CD8-positive, alpha-beta memory T cell (primary cell): ENCODE measurements at regions not wholly inside any gene's neighbourhood (a gene's known extent, or its start where the extent isn't known, plus 50 kb on each side); places are given as distances from the start of the nearest gene placed in this dataset.

ENCODE experiments used
- CTCF ChIA-PET: fragments of 350-600 bp; sonication (Branson Sonifier 250); formaldehyde crosslinking; loops from one replicate; lab custom pipeline; 2021; ENCODE audit warnings: antibody characterized with exemption; lab: Charles Lee
- POLR2A ChIA-PET: fragments of 350-600 bp; sonication (Branson Sonifier 250); formaldehyde crosslinking; loops from one replicate; lab custom pipeline; 2021; ENCODE audit warnings: antibody characterized with exemption; lab: Charles Lee
- DNase-seq, 5 donors: peaks; one replicate each; pipeline versions ENCODE4 v3.0.0 to v3.0.0-alpha.2; 2020 to 2022; ENCODE audit warnings: mixed read lengths in 1 of 5
- H3K27ac ChIP-seq: one replicate; pipeline ENCODE4 v1.7.0; 2013; ENCODE audit warnings: low read depth, mild to moderate bottlenecking, low read length, moderate library complexity
- H3K27me3 ChIP-seq: 2 replicates; pipeline ENCODE4 v1.7.0; 2013; ENCODE audit warnings: low read length, mild to moderate bottlenecking; ENCODE audit not compliant: insufficient read depth, poor library complexity, severe bottlenecking
- H3K36me3 ChIP-seq: 2 replicates; pipeline ENCODE4 v1.7.0; 2013; ENCODE audit warnings: mild to moderate bottlenecking, low read length, moderate library complexity; ENCODE audit not compliant: insufficient read depth
- H3K4me1 ChIP-seq: 2 replicates; pipeline ENCODE4 v1.7.0; 2013; ENCODE audit warnings: mild to moderate bottlenecking, low read length, moderate library complexity; ENCODE audit not compliant: insufficient read depth
- H3K4me3 ChIP-seq: 2 replicates; pipeline ENCODE4 v1.7.0; 2013; ENCODE audit warnings: mild to moderate bottlenecking, low read length
- H3K9me3 ChIP-seq: 2 replicates; pipeline ENCODE4 v1.7.0; 2013; ENCODE audit warnings: mild to moderate bottlenecking, low read length
- H3K27ac Mint-ChIP-seq, 8 donors: one replicate each; pipeline ENCODE4 v1.8.0; 2020 to 2021; ENCODE audit warnings: mixed read lengths in 8 of 8, mild to moderate bottlenecking in 6 of 8, inconsistent platforms in 3 of 8, moderate library complexity in 3 of 8
- H3K27me3 Mint-ChIP-seq, 2 donors: one replicate each; pipeline ENCODE4 v1.8.0; 2020 to 2021; ENCODE audit warnings: mixed read lengths in 2 of 2, mild to moderate bottlenecking in 1 of 2, moderate library complexity in 1 of 2
- H3K36me3 Mint-ChIP-seq, 3 donors: one replicate each; pipeline ENCODE4 v1.8.0; 2020 to 2021; ENCODE audit warnings: mixed read lengths in 3 of 3, inconsistent platforms in 1 of 3, mild to moderate bottlenecking in 1 of 3
- H3K4me1 Mint-ChIP-seq, 3 donors: one replicate each; pipeline ENCODE4 v1.8.0; 2020 to 2021; ENCODE audit warnings: mixed read lengths in 3 of 3, inconsistent platforms in 1 of 3, mild to moderate bottlenecking in 1 of 3
- H3K4me3 Mint-ChIP-seq, 7 donors: one replicate each; pipeline ENCODE4 v1.8.0; 2020 to 2021; ENCODE audit warnings: mixed read lengths in 7 of 7, mild to moderate bottlenecking in 6 of 7, moderate library complexity in 4 of 7, inconsistent platforms in 2 of 7
- H3K9me3 Mint-ChIP-seq, 5 donors: one replicate each; pipeline ENCODE4 v1.8.0; 2020 to 2022; ENCODE audit warnings: mixed read lengths in 5 of 5, mild to moderate bottlenecking in 3 of 5, moderate library complexity in 2 of 5, inconsistent platforms in 1 of 5

- DNase-seq = no peak
- POLR2A ChIA-PET = no interaction called here
- H3K4me1 Mint-ChIP-seq = no peaks in the 10 kb centered on the region
- no peaks in the 10 kb centered on the region for H3K36me3 Mint-ChIP-seq
- Histone ChIP-seq H3K27ac (no peak overlapping the region), H3K9me3 (no peaks in the 10 kb centered on the region), H3K4me1 (no peaks in the 10 kb centered on the region), H3K27me3 (no peaks in the 10 kb centered on the region), H3K4me3 (no peak overlapping the region), H3K36me3 (no peaks in the 10 kb centered on the region)
- no peaks in the 10 kb centered on the region for H3K9me3 Mint-ChIP-seq
- no peak overlapping the region for H3K4me3 Mint-ChIP-seq
- H3K27ac Mint-ChIP-seq = peak overlapping the region in 2 of 8 donors; percentile 6 to 17
- H3K27me3 Mint-ChIP-seq = peaks cover 0 to 13% of the 10 kb centered on the region in 2 donors
- CTCF ChIA-PET = interaction anchor here (0.9 kb wide), 1 partner anchor 167 kb away, joined by 3 read pairs; no protein-coding TSS in a partner anchor
Observed at GRCh38 chr11:95322539-95322938, 91.5 kb upstream of the SESN3 start.

GRCh38 chr11:95318498-95318897, 87.5 kb upstream of the SESN3 start:
- Mint-ChIP-seq H3K36me3 (no peaks in the 10 kb centered on the region), H3K9me3 (no peaks in the 10 kb centered on the region), H3K4me3 (no peak overlapping the region), H3K27me3 (no peaks in the 10 kb centered on the region), H3K4me1 (no peaks in the 10 kb centered on the region), H3K27ac (peak overlapping the region in 1 of 8 donors; percentile 61)
- H3K27me3 ChIP-seq = no peaks in the 10 kb centered on the region
- no peak overlapping the region for H3K27ac ChIP-seq
- ChIA-PET CTCF (interaction anchor here (1.1 kb wide), 1 partner anchor 387 kb away, joined by 3 read pairs; no protein-coding TSS in a partner anchor), POLR2A (no interaction called here)
- H3K4me1 ChIP-seq = no peaks in the 10 kb centered on the region
- no peak for DNase-seq
- H3K36me3 ChIP-seq = no peaks in the 10 kb centered on the region
- H3K4me3 ChIP-seq = no peak overlapping the region
- H3K9me3 ChIP-seq = no peaks in the 10 kb centered on the region

GRCh38 chr11:95308512-95309035, 77.6 kb upstream of the SESN3 start:
- peaks cover 0 to 8% (median 2%) of the 10 kb centered on the region in 3 donors for H3K4me1 Mint-ChIP-seq
- H3K27ac Mint-ChIP-seq = no peak overlapping the region
- no peaks in the 10 kb centered on the region for H3K9me3 ChIP-seq
- H3K4me3 ChIP-seq = no peak overlapping the region
- H3K4me3 Mint-ChIP-seq = no peak overlapping the region
- H3K9me3 Mint-ChIP-seq = no peaks in the 10 kb centered on the region
- no peaks in the 10 kb centered on the region for H3K36me3 Mint-ChIP-seq
- H3K4me1 ChIP-seq = peaks cover 4% of the 10 kb centered on the region
- no peak for DNase-seq
- no peaks in the 10 kb centered on the region for H3K36me3 ChIP-seq
- H3K27me3 ChIP-seq = no peaks in the 10 kb centered on the region
- no peaks in the 10 kb centered on the region for H3K27me3 Mint-ChIP-seq
- H3K27ac ChIP-seq = no peak overlapping the region
- CTCF ChIA-PET = no interaction called here
- POLR2A ChIA-PET = no interaction called here

GRCh38 chr11:95307286-95307685, 76.3 kb upstream of the SESN3 start:
- CTCF ChIA-PET = no interaction called here

GRCh38 chr11:95306801-95307200, 75.8 kb upstream of the SESN3 start:
- peaks cover 4% of the 10 kb centered on the region for H3K4me1 ChIP-seq
- no peak overlapping the region for H3K4me3 ChIP-seq
- H3K9me3 Mint-ChIP-seq = no peaks in the 10 kb centered on the region
- H3K27me3 Mint-ChIP-seq = no peaks in the 10 kb centered on the region
- CTCF ChIA-PET = no interaction called here
- no peak overlapping the region for H3K4me3 Mint-ChIP-seq
- peaks cover 0 to 8% (median 2%) of the 10 kb centered on the region in 3 donors for H3K4me1 Mint-ChIP-seq
- no peak overlapping the region for H3K27ac ChIP-seq
- POLR2A ChIA-PET = no interaction called here
- no peaks in the 10 kb centered on the region for H3K36me3 ChIP-seq
- no peaks in the 10 kb centered on the region for H3K27me3 ChIP-seq
- no peak for DNase-seq
- H3K36me3 Mint-ChIP-seq = no peaks in the 10 kb centered on the region
- no peak overlapping the region for H3K27ac Mint-ChIP-seq
- H3K9me3 ChIP-seq = no peaks in the 10 kb centered on the region

More at GRCh38 chr11:95307286-95307685, 76.3 kb upstream of the SESN3 start:
- Mint-ChIP-seq H3K36me3 (no peaks in the 10 kb centered on the region), H3K27ac (no peak overlapping the region), H3K27me3 (no peaks in the 10 kb centered on the region), H3K4me3 (no peak overlapping the region), H3K4me1 (peaks cover 0 to 8% (median 2%) of the 10 kb centered on the region in 3 donors), H3K9me3 (no peaks in the 10 kb centered on the region)
- Histone ChIP-seq H3K27me3 (no peaks in the 10 kb centered on the region), H3K9me3 (no peaks in the 10 kb centered on the region), H3K4me3 (no peak overlapping the region), H3K27ac (no peak overlapping the region), H3K4me1 (peaks cover 4% of the 10 kb centered on the region), H3K36me3 (no peaks in the 10 kb centered on the region)
- no peak for DNase-seq
- POLR2A ChIA-PET = no interaction called here

GRCh38 chr11:95306123-95306522, 75.1 kb upstream of the SESN3 start:
- Mint-ChIP-seq H3K4me1 (peaks cover 0 to 8% (median 2%) of the 10 kb centered on the region in 3 donors), H3K36me3 (no peaks in the 10 kb centered on the region), H3K9me3 (no peaks in the 10 kb centered on the region), H3K27me3 (no peaks in the 10 kb centered on the region), H3K27ac (no peak overlapping the region), H3K4me3 (no peak overlapping the region)
- peaks cover 4% of the 10 kb centered on the region for H3K4me1 ChIP-seq
- DNase-seq = no peak
- no peaks in the 10 kb centered on the region for H3K27me3 ChIP-seq
- H3K36me3 ChIP-seq = no peaks in the 10 kb centered on the region
- H3K27ac ChIP-seq = no peak overlapping the region
- ChIA-PET CTCF (no interaction called here), POLR2A (no interaction called here)
- H3K4me3 ChIP-seq = no peak overlapping the region
- no peaks in the 10 kb centered on the region for H3K9me3 ChIP-seq

- no peaks in the 10 kb centered on the region for H3K36me3 Mint-ChIP-seq
Observed at GRCh38 chr11:95305705-95306104, 74.7 kb upstream of the SESN3 start.

GRCh38 chr11:95304777-95305176, 73.8 kb upstream of the SESN3 start:
- POLR2A ChIA-PET = no interaction called here
- Histone ChIP-seq H3K27ac (no peak overlapping the region), H3K9me3 (no peaks in the 10 kb centered on the region), H3K27me3 (no peaks in the 10 kb centered on the region), H3K36me3 (no peaks in the 10 kb centered on the region), H3K4me1 (peaks cover 4% of the 10 kb centered on the region), H3K4me3 (no peak overlapping the region)
- no peak for DNase-seq
- peaks cover 0 to 12% (median 2%) of the 10 kb centered on the region in 3 donors for H3K4me1 Mint-ChIP-seq
- no peaks in the 10 kb centered on the region for H3K36me3 Mint-ChIP-seq
- CTCF ChIA-PET = no interaction called here
- no peak overlapping the region for H3K4me3 Mint-ChIP-seq
- H3K9me3 Mint-ChIP-seq = no peaks in the 10 kb centered on the region
- H3K27me3 Mint-ChIP-seq = no peaks in the 10 kb centered on the region
- peak overlapping the region in 1 of 8 donors; percentile 8 for H3K27ac Mint-ChIP-seq

More at GRCh38 chr11:95305705-95306104, 74.7 kb upstream of the SESN3 start:
- H3K27me3 Mint-ChIP-seq = no peaks in the 10 kb centered on the region
- Histone ChIP-seq H3K9me3 (no peaks in the 10 kb centered on the region), H3K36me3 (no peaks in the 10 kb centered on the region), H3K4me3 (no peak overlapping the region), H3K27ac (no peak overlapping the region), H3K27me3 (no peaks in the 10 kb centered on the region), H3K4me1 (peaks cover 4% of the 10 kb centered on the region)
- peak overlapping the region in 1 of 8 donors; percentile 63 for H3K27ac Mint-ChIP-seq
- ChIA-PET POLR2A (no interaction called here), CTCF (no interaction called here)
- H3K4me1 Mint-ChIP-seq = peaks cover 0 to 8% (median 2%) of the 10 kb centered on the region in 3 donors
- no peaks in the 10 kb centered on the region for H3K9me3 Mint-ChIP-seq
- no peak overlapping the region for H3K4me3 Mint-ChIP-seq
- DNase-seq = no peak
